A673 (cell line): ENCODE measurements at regions not wholly inside any gene's neighbourhood (a gene's known extent, or its start where the extent isn't known, plus 50 kb on each side); places are given as distances from the start of the nearest gene placed in this dataset.

Experiments used
- BruUV-seq: library from RNA; stranded (reverse); fragments of 400-500 nt; replicated peaks from 2 replicates; lab custom pipeline; 2021; lab: Mats Ljungman, UMichigan
- CTCF ChIA-PET: fragments of 300-600 bp; sonication (Branson Sonifier 250); formaldehyde crosslinking; loops from one replicate; lab custom pipeline; 2022; ENCODE audit warnings: antibody characterized with exemption; lab: Charles Lee
- POLR2A ChIA-PET: fragments of 300-600 bp; sonication (Branson Sonifier 250); formaldehyde crosslinking; loops from one replicate; lab custom pipeline; 2022; ENCODE audit warnings: antibody characterized with exemption; ENCODE audit not compliant: low non-redundant PET; lab: Charles Lee
- DNase-seq: peaks from one replicate; pipeline ENCODE4 v3.0.0-alpha.2; 2015; ENCODE audit warnings: low spot score
- H3K27ac ChIP-seq: fragments of 200-600 bp; sonication (generic); 2 replicates; pipeline ENCODE4 v1.5.1; 2016; ENCODE audit warnings: mixed run types, low read depth, mild to moderate bottlenecking, mixed read lengths, antibody characterized with exemption, low read length; ENCODE audit not compliant: poor library complexity, severe bottlenecking
- H3K27me3 ChIP-seq: fragments of 200-600 bp; sonication (generic); replicated peaks from 2 replicates; pipeline ENCODE4 v1.6.1; 2017; ENCODE audit warnings: mixed run types, low read depth, mild to moderate bottlenecking, mixed read lengths, antibody characterized with exemption, low read length; ENCODE audit not compliant: insufficient read depth, poor library complexity
- H3K36me3 ChIP-seq: fragments of 200-600 bp; sonication (generic); 2 replicates; pipeline ENCODE4 v1.6.1; 2016; ENCODE audit warnings: mixed run types, mild to moderate bottlenecking, mixed read lengths, antibody characterized with exemption, low read length; ENCODE audit not compliant: insufficient read depth, poor library complexity, severe bottlenecking
- H3K4me1 ChIP-seq: fragments of 200-600 bp; sonication (generic); 2 replicates; pipeline ENCODE4 v1.6.1; 2017; ENCODE audit warnings: mixed run types, mild to moderate bottlenecking, mixed read lengths, antibody characterized with exemption, low read length; ENCODE audit not compliant: insufficient read depth, poor library complexity, severe bottlenecking
- H3K4me3 ChIP-seq: fragments of 200-600 bp; sonication (generic); 2 replicates; pipeline ENCODE4 v1.5.1; 2016; ENCODE audit warnings: low read depth, mixed run types, mild to moderate bottlenecking, mixed read lengths, low read length; ENCODE audit not compliant: poor library complexity, severe bottlenecking
- H3K9me3 ChIP-seq: fragments of 200-600 bp; sonication (generic); 2 replicates; pipeline ENCODE4 v1.6.1; 2016; ENCODE audit warnings: mixed run types, low read depth, mild to moderate bottlenecking, mixed read lengths, antibody characterized with exemption, low read length; ENCODE audit not compliant: poor library complexity, severe bottlenecking
- EZH2 ChIP-seq: fragments of 200-600 bp; sonication (generic); IDR thresholded peaks from 2 replicates; pipeline ENCODE4 v1.6.1; 2017; ENCODE audit warnings: borderline replicate concordance, low read depth, mild to moderate bottlenecking, mixed read lengths, antibody characterized with exemption, low read length; ENCODE audit not compliant: poor library complexity, severe bottlenecking
- intact Hi-C: fragments of 100-400 bp; cut with micrococcal nuclease; formaldehyde crosslinking; loops from one replicate; pipeline ENCODE4 v1.10.0; 2022; ENCODE audit not compliant: unreplicated experiment
- TF ChIP-seq, protein P1 (sequence below): fragments of 300-800, 200-600 bp; sonication (generic); conservative IDR thresholded peaks from 2 replicates; pipeline ENCODE4 v1.5.1; 2017; ENCODE audit warnings: low read depth, mild to moderate bottlenecking, antibody characterized with exemption, low read length, moderate library complexity, mixed read lengths

DNA sequence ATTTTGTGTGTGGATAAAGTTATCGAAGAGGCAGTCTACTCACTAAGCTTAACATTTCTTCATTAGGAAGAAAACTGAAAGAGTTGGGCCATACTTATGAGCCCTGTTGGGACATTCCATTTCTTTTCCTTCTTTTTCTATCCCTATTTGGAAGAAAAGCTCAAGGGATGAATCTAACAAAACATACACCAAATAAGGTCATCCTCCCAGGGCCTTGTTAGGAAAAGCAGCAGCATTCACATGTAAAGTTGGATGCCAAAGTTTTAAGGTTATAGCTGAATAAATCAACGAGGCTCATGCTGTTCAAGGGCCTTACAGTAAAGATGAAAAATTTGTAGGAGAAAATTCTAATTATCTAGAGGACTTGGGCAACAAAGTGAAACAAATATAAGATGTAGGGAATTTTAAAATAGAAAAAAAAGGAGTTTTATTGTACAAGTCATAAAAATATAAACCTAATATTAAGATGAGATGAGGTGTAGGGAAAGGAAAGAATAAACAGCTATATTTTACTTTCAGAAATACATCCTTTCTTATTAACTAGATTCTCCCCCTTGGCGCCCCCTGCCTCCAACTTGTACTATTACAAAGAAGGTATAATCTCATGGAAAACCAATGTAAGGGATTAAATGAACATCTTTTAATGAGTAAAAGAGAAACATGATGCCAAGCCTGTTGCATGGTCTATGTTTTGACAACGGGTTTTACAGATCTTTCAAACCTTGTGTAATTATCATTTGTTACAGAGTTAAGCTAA, 160.4 kb downstream of the PCDH20 start:
- intact Hi-C loops, result no loop called here
- peak; percentile 63 for DNase-seq
- no peaks in the 10 kb centered on the region for H3K9me3 ChIP-seq
- H3K4me1 ChIP-seq, result peaks cover 15% of the 10 kb centered on the region
- no peaks in the 10 kb centered on the region for H3K27me3 ChIP-seq
- no peak overlapping the region for H3K4me3 ChIP-seq
- H3K36me3 ChIP-seq, result no peaks in the 10 kb centered on the region
- CTCF ChIA-PET, result interaction anchor here (0.8 to 1.5 kb wide), 2 partner anchors 130 to 511 kb away, joined by 3 to 6 read pairs; no protein-coding TSS in a partner anchor
- no TSS peak for BruUV-seq
- TF ChIP-seq, protein P1, sequence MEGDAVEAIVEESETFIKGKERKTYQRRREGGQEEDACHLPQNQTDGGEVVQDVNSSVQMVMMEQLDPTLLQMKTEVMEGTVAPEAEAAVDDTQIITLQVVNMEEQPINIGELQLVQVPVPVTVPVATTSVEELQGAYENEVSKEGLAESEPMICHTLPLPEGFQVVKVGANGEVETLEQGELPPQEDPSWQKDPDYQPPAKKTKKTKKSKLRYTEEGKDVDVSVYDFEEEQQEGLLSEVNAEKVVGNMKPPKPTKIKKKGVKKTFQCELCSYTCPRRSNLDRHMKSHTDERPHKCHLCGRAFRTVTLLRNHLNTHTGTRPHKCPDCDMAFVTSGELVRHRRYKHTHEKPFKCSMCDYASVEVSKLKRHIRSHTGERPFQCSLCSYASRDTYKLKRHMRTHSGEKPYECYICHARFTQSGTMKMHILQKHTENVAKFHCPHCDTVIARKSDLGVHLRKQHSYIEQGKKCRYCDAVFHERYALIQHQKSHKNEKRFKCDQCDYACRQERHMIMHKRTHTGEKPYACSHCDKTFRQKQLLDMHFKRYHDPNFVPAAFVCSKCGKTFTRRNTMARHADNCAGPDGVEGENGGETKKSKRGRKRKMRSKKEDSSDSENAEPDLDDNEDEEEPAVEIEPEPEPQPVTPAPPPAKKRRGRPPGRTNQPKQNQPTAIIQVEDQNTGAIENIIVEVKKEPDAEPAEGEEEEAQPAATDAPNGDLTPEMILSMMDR, result peak; percentile 61
- TF ChIP-seq EZH2, result no peak
- POLR2A ChIA-PET, result no interaction called here
- no peak overlapping the region for H3K27ac ChIP-seq

DNA sequence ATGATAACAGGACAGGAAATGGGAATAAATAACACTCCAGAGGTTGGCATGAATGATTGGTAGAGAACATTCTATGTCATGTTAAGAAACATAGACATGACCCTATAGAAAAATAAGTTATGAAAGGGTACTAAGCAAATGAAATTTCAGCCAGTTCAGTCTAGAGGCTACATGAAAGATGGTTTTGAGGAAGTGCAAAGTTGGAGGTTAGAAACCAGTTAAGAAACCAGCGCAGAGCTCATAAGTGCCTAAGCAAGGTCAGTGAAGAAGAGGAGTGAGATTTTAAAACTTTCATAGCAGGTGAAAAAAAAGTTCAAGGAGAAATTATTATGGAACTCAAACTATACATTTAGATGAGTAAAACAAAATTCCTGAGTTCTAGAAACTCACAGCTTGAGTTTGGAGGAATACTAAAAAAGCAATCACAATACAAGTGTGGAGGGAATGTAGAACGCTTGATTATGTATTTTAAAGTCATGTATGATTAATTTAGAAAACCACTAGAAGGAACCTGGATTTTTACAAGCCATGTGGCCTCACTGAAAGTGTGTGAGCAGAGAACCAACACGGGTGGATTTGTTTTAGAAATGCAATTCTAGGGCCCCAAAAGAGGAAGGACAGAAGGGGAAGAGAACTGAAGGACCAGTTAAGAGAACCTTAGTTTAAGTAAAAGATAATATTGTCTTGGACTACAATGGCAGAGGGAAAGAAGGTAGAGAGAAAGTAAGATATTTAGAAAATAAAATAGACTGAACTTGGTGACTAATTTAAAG, 162.4 kb downstream of the PCDH20 start:
- intact Hi-C loops, result loop anchor here (2.0 to 5.0 kb wide), 2 partner anchors 128 to 601 kb away; no protein-coding TSS in a partner anchor
- H3K36me3 ChIP-seq, result no peaks in the 10 kb centered on the region
- ChIA-PET CTCF (no interaction called here), POLR2A (no interaction called here)
- no peaks in the 10 kb centered on the region for H3K9me3 ChIP-seq
- no peak overlapping the region for H3K27ac ChIP-seq
- no peak overlapping the region for H3K4me3 ChIP-seq
- TF ChIP-seq, protein P1, result no peak
- no peaks in the 10 kb centered on the region for H3K27me3 ChIP-seq
- DNase-seq, result no peak
- H3K4me1 ChIP-seq, result peaks cover 15% of the 10 kb centered on the region
- no TSS peak for BruUV-seq

DNA sequence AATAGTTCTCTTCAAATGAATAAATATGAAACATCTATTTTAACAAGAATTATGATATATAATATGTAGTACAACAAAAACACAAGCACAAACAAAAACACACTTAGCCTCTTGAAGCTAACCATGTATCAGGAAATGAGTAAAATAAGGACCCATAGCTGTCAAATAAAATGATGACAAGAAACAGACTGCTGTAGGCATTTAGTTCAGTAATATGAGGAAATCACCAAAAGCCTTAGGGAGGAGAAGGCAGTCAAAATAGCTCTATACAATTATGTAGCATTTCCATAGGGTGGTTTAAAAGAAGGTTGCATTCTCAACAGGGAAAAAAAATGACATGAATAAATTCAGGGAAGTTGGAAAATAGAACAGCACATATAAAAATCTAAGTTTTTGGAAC, 163.4 kb downstream of the PCDH20 start:
- no peaks in the 10 kb centered on the region for H3K36me3 ChIP-seq
- peaks cover 15% of the 10 kb centered on the region for H3K4me1 ChIP-seq
- H3K4me3 ChIP-seq, result no peak overlapping the region
- no peaks in the 10 kb centered on the region for H3K9me3 ChIP-seq
- H3K27ac ChIP-seq, result no peak overlapping the region
- POLR2A ChIA-PET, result no interaction called here
- no peaks in the 10 kb centered on the region for H3K27me3 ChIP-seq
- TF ChIP-seq EZH2, result no peak
- TF ChIP-seq, protein P1, result no peak
- CTCF ChIA-PET, result no interaction called here
- DNase-seq, result peak; percentile 30
- intact Hi-C loops, result loop anchor here (2.0 to 5.0 kb wide), 2 partner anchors 127 to 600 kb away; no protein-coding TSS in a partner anchor
- no TSS peak for BruUV-seq
